ENCODE measurements at regions not wholly inside any gene's neighbourhood (a gene's known extent, or its start where the extent isn't known, plus 50 kb on each side); places are given as distances from the start of the nearest gene placed in this dataset.
"Not testable (repeated sequence)": the region's sequence is repeated elsewhere in the genome, so short reads cannot be mapped to it uniquely, and the experiment has no call there.

DNA sequence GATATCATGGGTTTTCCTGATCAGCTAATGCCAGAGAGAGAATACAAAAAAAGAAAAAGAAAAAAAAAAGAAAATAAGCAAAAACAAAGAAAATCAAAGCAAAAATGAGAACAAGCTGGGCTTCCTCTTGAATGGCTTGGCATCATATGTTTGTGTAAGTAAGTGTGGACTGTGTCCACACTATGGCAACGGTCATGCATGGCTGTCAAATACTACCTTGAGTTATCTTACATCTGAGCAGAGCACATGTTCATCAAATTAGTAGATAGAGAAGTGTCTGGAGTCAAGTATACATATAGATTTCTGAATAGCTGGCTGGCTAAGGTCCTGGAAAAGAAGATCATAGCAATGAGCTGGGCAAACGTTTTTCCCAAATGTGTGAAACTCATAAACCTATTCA lies 470.2 kb downstream of the RPIA start:
- DNase-seq: not testable (repeated sequence)

DNA sequence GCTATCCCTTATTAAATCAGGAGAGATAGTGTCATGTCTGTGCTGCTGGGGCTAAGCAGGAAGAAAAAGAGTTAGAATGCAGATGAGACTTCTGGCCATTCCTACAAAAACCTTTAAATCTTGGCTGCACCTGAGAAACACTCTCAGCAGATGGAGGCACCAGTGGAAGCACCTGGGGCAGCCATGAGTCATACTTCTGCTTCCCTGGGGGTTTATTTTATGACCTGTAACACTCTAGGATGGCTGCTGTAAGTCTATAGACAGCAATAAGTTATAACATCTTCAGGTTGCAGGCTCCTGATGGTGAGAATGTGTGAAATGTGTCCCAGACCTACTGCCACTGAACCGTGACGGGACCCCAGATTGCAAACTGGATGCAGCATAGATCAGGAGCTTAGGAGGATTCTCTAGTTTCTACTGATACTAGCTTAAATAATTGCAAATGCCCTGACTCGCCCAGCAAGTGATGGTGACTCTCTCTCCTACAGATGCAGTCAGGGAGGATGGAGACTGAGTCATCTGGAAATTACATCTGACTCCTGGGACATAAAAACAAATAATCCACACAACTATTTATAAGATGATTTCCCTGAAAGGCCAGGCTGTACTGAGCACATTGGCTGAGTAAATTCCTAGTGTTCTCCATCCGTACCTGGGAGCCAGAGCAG lies 479.2 kb downstream of the RPIA start:
- not testable (repeated sequence) for DNase-seq

DNA sequence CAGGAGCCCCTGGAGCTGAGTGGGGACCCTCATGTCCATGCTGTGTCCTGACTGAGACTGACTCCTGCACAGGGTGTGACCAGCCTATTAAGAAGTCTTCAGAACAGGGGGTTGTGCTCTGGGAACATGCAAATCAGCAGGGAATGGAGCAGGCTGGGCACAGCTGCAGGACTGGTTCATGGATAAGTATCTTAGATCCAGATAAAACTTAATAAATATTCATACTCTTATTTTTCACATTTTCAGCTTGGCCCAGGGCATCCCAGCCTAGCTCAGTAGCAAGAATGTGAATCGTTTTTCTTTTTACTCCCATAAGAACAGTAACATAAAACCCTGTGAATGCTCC lies 479.7 kb downstream of the RPIA start:
- DNase-seq: not testable (repeated sequence)

DNA sequence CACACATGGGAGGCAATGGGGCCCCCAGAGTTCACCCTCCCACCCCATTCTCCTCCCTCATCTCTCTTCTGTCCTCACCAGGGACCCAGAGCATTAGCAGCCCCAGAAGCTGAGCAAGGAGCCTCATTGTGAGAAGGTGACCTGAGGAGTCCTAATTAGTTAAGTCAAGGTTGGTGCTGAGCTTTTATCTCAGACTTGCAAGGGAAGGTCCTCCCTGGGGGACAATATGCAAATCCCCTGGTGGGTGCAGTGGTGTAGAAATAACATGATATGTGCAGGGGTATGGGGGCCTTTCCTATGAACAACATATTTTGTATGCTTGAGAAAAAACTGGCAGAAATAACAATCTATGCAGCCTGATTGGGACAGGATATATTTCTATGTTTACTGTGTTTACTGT lies 485.5 kb downstream of the RPIA start:
- DNase-seq: not testable (repeated sequence)

- DNase-seq: not testable (repeated sequence)
Observed at GRCh38 chr2:89182221-89182620, 490.7 kb downstream of the RPIA start.

DNA sequence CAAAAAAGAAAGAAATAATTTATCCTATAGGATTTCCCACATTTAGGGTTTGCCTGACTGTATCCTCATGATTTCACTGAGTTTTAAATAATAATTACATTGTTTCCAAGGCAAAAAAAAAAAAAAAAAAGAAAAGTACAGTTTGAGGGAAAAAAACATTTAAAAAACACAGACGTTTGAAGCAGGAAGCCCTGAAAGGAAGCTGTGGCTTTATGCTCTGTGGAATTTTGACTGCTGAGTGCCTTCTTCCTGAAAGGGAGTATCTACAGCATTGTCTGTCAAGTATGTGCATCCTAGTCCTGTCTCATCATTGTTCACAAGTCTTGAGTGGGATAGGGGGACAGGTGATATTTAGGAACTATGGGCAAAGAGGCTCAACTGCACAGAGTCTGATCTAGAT lies 493.3 kb downstream of the RPIA start:
- DNase-seq: not testable (repeated sequence)

- not testable (repeated sequence) for DNase-seq
Observed at GRCh38 chr2:89195636-89196251, 504.3 kb downstream of the RPIA start.

GRCh38 chr2:89196719-89197118 lies 505.2 kb downstream of the RPIA start:
- not testable (repeated sequence) for DNase-seq

DNA sequence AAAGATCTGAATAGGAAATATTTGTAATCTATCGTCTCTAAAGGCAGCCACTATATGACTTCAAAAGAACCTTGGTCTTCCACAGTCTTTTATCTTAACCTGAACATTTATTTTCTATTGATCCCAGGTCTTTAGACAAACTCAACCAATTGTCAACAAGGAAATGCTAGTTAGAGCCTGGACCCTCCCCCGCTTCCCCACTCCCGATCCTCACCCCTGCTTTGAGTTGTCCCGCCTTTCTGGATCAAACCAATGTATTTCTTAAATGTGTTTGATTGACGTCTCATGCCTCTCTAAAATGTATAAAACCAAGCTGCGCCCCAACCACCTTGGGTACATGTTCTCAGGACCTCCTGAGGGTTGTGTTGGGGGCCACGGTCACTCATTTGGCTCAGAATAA lies 506.6 kb downstream of the RPIA start:
- not testable (repeated sequence) for DNase-seq

GRCh38 chr2:89199453-89200246 lies 508.2 kb downstream of the RPIA start:
- not testable (repeated sequence) for DNase-seq

DNA sequence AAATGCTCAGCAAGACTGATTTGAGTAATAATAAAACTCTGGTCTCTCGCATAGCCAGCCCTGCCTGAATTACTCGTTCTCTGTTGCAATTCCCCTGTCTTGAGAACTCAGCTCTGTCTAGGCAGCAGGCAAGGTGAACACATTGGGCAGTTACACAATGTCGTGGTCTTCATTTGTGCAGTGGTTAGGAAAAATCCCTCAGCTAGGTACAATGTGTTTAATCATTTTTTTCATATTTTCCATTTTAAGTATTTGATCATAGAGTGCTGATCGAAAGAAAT lies 508.7 kb downstream of the RPIA start:
- not testable (repeated sequence) for DNase-seq

- DNase-seq: not testable (repeated sequence)
Observed at GRCh38 chr2:89202518-89202917, 511.0 kb downstream of the RPIA start.

DNA sequence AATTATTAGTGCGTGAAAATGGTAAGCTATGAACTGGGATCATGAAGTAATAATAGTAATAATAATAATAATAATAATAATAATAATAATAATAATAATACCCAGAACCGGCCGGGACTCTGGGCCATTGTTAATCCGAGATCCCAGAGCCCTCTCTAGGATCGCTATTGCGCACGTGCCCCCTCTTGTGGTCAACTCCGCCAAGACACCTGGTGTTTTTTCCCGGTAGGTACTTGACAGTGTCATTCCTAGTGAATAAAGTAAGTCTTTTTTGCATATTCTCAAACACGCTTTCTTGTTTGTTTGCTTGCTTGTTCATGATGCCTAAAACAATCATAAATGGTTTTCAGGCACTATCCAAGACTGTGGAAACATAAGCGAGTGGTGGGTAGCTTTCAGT lies 513.7 kb downstream of the RPIA start:
- DNase-seq: not testable (repeated sequence)

DNA sequence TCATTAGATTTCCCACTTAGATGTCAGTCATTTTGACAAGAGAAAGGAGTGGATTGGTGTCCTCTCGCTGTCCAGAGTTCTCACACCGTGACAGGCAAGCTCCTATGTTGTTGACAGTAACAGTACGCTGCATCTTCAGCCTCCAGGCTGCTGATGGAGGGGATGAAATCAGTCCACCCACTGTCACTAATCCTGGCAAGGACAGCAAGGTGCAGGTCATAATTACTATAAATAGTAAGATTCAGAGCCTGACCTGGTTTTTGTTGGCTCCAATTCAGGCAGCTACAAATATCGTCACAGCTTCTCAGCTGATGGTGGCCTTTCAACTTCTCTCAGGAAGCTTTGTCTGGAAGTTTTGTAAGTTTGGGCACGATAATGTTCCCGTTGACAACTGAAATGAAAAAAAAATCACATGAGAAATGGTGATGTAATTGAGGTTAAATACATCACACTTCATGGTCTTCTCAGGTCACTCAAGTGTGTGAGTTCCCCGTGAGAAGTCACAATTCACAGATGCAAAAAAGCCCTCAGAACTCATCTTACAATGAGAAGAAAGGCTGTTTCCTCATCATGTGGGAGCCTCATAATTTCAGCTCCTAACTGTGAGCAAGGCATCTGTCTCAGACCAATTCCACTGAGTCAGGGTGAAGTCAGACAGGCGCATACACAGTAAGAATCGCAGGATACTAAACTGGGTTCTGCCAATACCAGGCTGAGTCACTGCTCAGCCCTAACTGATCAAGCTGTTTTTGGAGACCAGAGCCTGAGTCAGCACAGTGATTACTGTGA lies 516.9 kb downstream of the RPIA start:
- DNase-seq: not testable (repeated sequence)

GRCh38 chr2:89213151-89213550 lies 521.7 kb downstream of the RPIA start:
- DNase-seq: not testable (repeated sequence)

GRCh38 chr2:89213811-89214210 lies 522.3 kb downstream of the RPIA start:
- DNase-seq: not testable (repeated sequence)

DNA sequence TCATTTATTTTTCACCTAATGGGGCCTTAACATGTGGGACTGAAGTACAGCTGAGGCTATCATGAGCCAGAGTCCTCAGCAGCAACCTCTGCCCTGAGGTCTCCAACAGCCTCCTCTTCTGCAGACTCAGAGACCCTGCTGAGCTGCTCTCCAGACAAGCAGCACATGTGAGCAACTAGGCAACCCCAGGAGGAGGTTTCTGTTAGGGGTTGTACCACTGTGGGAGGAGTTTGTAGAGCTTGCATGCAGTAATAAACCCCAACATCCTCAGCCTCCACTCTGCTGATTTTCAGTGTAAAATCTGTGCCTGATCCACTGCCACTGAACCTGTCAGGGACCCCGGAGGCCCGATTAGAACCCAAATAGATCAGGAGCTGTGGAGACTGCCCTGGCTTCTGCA lies 530.0 kb downstream of the RPIA start:
- DNase-seq: not testable (repeated sequence)

DNA sequence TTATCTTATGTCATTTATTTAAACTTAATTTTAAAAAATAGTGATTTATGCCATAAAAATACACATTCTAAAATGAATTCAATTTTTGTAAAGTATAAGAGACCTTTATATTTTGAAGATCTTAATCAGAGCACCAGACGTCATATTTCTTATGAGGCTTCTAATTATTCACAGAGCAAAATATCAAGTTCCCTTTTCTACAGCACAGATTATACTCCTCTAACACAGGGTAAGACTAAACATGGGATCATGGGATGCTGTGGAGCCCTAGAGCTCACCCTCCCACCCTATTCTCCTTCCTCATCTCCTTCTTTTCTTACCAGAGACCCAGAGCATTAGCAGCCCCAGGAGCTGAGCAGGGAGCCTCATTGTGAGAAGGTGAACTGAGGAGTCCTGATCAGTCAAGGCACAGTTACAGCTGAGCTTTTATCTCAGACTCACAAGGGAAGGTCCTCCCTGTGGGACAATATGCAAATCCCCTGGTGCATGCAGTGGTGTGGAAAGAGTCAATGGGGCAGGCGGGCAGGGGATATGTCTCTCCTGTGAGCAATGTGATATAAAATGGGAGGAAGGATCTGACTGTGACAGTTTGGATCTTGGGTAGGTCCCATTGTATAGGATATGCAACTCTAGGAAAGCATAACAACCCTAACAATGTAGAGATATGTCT lies 530.7 kb downstream of the RPIA start:
- not testable (repeated sequence) for DNase-seq

DNA sequence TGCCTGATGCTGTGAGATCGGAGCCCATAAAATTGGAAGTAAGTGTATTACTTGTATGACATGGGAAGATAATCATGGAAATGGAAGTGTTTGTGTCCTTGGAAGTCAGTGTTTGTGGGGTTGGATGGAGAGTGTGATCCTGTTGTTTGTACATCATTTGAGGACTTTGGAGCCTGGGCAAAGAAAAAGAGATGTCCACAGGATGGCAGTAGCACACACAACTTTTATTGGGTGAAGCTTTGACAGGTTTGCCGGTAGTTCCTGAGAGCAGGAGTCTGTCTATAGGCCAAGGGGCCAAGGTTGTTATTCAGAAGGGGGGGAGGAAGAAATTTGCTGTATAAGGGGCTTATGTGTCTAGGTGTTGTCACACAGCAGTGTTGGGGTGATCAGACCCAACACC lies 533.3 kb downstream of the RPIA start:
- DNase-seq: not testable (repeated sequence)

- DNase-seq: not testable (repeated sequence)
Observed at GRCh38 chr2:89229979-89230378, 538.5 kb downstream of the RPIA start.

DNA sequence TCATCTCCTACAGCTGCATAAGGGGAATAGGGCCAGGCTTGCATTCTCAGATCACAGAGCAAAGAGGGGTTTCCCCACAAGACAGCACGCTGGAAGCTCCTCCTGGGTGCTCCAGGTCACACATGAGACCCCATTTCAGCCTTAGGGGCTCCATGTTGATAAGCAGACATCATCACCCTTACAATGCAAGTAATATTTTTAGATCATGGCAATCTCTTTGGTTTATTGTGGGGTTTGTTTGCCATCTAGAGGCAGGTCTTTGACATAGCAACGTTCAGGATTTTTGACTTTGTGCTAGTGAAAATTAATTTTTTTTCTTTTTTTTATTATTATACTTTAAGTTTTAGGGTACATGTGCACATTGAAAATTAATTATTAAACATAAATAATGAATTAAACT lies 539.8 kb downstream of the RPIA start:
- DNase-seq: not testable (repeated sequence)

- DNase-seq: not testable (repeated sequence)
Observed at GRCh38 chr2:89233931-89234330, 542.5 kb downstream of the RPIA start.

Data from NCI-H345 (cell line).